Kidney glomerular epithelial cell (primary cell): ENCODE measurements at regions not wholly inside any gene's neighbourhood (a gene's known extent, or its start where the extent isn't known, plus 50 kb on each side); places are given as distances from the start of the nearest gene placed in this dataset.

Source experiments
- DNase-seq: peaks from one replicate; lab custom pipeline; 2025; lab: John Stamatoyannopoulos, UW

DNA sequence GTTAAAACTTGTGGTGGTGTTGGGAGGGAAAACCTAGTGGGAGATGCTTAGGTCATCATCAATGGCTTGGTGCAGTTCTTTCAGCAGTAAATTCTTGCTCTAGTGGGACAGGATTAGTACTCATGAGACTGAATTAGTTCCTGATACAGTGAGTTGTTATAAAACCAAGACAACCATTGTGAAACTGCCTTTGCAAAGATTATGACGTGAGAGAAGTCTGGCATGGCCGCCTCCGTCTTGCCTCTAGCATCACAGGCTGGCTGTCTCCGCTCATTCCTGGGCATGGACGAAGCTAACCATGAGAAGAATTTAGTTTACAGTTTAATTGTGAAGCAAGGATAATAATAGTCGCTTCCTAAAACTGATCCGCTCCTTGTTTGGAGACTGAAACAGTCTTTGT lies 186.4 kb downstream of the KIF20B start:
- no peak for DNase-seq

DNA sequence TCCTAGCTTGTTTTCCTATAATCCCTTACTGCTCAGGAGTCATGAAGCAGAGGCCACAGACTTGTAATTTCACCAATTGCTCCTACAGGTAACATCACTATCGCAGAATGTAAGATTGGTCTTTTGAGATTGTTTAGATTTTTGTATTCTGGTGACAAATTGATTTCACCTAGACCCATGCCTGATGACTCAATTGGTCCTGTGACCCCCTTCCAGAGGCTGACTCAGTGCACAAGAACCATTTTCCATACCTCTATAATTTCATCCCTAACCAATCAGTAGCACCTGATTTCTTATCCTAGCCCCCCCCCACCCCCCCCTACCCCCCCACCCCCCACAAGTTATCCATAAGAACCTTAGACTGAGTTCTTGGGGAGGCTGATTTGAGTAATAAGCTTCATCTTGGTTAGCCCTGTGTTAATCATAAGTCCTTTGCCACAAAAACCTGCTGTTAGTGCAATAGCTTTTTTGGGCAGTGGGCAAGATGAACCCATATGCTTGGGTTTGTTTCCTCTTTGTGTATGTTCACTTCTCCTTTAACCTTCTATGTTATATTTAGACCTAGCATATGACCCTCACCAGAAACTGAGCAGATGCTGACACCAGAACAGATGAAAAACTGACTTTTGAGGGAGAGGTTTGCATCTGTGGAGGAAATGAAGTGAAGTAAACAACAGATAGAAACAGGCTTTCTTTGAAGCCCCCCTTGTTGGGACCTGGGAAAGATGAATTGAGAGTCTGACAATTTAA lies 187.1 kb downstream of the KIF20B start:
- no peak for DNase-seq

DNA sequence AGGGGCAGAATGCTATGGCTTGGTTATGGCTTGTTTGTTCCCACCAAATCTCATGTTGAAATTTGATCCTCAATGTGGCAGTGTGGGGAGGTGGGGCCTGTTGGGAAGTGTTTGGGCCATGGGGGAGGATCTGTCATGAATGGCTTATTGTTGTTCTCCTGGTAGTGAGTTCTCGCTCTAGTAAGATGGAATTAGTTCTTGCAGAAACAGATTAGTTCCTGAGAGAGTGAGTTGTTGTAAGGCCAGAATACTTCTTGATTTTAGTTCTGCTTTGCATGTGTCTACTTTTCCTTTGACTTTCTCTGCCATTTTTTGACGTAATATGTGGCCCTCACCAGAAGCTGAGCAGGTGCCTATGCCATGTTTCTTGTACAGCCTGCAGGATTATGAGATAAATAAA lies 188.2 kb downstream of the KIF20B start:
- no peak for DNase-seq

DNA sequence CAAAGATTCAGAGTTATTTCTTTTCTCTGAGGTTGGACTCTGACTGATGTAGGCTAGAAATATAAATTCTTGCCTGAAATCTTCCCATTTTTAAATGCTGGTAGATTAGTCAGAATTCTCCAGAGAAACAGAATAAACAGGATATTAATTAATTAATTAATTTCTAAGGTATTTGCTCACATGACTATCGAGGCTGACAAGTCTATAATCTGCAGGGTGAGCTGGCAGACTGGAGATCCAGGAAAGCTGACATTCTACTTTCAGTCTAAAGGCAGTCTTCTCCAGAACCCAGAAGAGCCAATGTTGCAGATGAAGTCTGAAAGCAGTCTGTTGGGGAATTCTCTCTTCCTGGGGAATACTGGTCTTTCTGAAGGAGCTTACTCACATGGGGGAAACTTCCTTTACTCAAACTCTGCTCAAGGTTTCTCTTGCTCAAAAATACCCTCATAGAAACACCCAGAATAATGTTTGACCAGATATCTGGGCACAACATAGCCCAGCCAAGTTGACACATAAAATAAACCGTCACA lies 189.7 kb downstream of the KIF20B start:
- no peak for DNase-seq

DNA sequence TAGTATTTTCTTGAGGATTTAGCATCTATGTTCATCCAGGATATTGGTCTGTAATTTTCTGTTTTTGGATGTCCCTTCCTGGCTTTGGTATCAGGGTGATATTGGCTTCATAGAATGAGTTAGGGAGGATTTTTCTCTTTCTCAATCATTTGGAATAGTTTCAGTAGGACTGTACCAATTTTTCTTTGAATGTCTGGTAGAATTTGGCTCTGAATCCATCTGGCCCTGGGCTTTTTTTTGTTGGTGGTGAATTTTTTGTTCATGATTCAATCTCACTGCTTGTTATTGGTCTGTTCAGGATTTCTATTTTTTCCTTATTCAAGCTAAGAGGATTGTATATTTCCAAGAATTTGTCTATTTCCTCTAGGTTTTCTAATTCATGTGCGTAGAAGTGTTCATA lies 192.7 kb downstream of the KIF20B start:
- no peak for DNase-seq

DNA sequence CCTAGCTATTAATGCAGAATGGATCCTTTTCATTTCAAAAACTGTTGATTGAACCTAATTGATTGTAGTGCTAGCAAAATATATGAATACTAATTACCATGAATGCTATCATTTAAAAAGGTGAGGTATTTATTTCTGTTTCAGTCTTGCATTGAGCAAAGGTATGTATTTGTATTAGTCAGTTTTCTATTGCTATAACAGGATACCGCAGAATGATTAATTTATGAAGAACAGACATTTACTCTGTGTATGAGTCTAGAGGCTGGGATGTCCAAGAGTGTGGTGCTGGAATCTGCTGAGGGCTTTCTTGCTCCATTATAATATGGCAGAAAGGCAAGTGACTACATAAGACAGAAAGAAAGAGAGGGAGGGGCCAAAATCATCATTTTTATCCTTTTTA lies 199.2 kb downstream of the KIF20B start:
- DNase-seq, result no peak

DNA sequence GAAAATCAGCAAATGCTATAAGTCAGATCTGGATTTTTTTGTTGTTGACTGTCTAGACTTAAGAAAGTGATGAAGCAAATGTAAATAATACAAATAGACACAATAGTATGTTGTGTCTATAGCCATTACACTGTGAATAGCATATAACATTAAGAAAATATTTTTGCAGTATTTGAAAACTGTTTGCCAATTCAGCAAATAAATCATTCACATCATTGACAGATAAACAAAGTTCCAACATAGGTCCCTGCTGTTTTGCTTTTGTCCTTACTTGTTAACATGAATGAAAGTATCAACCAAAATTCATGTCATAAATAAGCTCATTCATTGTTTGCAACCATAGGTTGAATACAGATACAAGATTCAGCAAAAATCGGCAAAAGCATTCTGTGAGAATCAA lies 200.5 kb downstream of the KIF20B start:
- no peak for DNase-seq

DNA sequence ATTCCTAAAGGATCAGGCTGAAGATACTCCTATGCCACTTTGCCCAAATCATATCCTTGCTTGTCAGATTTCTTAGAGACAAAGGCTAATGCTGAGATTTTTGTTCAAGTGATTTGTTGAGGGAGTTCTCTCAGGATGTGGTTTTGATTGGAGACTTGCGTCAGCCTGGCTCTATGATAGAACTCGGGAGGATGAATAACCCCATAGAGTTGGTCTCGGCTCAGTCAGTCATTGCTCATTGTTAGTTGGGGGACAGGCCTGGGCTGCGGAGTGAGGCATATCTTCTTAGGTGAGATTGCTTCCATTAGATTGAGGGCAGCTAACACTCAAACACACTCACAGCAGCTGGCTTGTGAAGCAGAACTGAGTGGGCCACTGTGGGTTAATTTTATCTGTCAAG lies 203.4 kb downstream of the KIF20B start:
- no peak for DNase-seq

DNA sequence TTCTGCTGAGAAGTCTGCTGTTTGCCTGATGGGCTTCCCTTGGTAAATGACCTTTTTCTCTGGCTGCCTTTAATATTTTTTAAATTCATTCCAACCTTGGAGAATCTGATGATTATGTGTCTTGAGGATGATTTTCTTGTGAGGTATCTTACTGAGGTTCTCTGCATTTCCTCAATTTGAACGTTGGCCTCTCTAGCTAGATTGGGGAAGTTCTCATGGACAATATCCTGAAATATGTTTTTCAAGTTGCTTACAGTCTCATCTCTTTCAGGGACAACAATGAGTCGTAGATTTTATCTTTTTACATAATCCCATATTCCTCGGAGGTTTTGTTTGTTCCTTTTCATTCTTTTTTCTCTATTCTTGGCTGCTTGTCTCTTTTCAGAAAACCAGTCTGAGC lies 208.4 kb downstream of the KIF20B start:
- DNase-seq, result no peak

DNA sequence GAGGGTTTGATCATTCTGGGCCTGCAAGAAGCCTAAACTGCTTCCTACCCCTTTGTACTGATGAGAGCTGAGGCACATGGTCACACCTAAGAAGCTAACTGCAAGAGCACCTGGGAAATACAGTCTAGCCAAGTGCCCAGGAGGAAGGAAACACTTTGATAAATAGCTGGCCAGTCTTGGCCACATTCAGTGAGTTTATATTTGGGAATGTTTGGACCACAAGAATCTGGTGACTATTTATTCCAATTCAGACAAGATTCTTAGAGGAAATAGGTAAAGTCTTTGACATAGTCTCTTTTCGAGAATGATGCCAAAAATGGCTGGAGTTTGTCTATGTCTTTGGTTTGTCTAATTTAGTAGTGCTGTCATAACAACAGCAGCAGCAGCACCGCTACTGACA lies 213.6 kb downstream of the KIF20B start:
- no peak for DNase-seq

DNA sequence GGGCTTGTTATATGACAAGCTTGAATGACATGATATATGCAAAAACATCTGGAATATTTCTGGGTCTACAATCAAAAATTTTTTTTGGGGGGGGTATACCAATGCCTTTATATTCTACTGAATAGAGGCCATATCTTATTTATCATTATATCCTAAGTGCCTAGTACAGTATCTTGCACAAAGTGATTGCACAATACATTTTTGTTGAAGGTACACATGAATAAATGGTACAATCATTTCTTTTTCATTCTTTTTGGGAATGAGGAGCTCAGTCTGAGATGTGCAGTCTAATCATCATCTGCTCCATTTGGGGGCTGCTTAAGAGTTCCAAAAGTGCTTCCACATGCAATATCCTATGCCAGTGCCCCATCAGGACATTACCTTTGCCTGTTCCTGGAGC lies 214.6 kb downstream of the KIF20B start:
- DNase-seq, result no peak

DNA sequence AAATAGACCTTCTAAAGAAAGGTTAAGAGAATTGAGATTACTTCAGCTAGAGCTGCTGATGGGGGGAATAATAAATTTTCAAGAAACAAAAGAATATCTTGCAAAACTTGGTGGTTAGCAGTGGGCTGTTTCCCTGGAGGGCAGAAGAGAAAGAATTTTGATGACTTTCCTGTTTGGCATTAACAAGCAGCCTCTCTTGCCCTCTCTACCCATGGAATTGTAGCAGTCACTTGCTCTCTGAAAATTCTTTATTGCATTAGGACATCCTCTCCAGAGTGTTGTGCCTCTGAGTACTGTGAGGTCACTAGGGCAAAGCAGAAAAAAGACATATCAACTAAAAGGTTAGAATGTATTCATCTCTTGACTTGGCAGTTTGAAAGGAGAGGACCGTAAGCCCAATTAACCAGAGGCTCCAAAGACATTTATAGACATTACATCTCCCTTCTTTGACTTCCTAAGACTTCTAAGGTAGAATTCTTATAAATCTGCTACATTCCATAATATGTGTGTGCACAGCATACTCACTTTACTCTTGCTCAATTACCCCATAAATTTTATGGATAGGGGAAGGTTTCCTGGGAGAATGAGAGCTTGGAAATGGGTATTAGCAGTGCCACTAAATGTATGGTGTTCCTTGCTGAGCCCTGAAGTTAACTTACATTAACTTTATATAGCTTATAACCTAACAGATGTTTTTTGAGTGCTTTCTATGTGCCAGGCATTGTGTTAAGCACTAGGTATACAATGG lies 215.3 kb downstream of the KIF20B start:
- no peak for DNase-seq

DNA sequence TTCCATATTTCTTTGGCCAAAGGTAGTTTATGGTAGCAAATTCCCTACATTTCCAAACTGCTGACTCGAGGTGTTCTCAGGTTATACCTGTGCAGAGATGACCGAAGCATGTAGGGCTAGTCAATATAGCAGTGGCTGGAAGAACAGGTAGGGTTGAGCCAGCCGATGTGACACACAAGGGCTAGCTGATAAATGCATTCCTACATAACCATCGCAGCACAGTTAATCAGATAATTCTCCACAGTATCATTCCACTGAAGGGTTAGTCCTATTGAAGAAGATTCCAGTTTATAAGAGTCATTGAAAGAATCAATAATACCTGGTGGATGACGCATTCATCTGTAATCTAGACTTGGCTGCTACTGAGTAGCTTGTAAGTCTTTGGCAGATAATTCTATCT lies 220.0 kb downstream of the KIF20B start:
- DNase-seq, result no peak

DNA sequence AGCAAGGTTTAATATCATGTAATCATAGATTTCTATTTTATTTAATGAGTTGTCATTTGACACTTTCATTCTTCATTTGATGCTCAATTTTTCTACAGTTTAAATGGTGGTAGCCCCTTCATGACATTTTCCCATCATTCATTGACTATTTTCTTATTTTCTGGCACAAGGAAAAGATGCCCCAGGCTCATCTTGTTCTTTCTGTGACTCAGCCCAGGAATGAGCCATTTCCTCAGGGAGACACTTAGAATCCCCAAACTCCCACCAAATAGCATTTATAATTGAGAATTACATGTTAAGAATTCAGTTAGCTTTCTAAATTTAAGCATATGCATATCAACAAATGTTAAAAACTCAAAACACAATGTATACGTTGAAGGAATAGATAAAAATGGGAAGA lies 222.3 kb downstream of the KIF20B start:
- DNase-seq, result no peak

DNA sequence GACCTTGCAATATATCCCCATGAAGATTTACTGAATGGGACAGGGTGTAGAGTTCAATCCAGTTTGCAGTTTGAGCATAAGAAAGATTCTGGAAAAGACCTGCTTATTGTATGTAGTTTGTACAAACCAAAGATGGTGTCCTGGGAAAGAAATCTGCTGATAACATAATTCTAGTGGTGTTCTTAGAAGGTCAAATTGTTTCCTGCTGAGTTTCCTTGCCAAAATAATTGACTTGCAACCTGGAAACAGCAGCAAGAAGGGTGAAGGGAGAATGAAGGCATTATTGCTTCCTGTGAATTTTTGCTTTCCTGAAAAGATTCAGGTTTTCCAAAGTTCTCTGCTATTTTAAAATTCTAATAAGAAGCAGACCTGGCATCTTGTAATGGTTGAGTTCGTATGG lies 222.9 kb downstream of the KIF20B start:
- DNase-seq, result no peak

DNA sequence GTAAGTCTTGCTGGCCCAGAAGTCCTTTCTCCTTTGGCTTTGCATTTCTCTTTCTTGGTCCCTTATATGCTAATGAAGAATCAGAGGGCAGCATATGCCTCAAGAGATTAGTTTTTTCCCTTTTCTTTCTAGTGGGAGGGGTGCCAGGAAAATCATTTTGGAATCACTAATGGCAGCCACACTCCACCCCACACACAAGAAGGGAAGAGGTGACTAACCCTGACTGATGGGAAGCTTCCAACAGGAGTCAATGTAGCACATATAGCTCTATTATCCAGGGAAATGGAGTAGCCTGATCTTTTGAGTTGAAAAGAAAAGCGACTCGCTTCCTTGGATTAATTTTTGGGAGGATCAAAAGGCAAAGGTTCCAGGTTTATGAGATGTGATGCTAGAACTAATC lies 225.3 kb downstream of the KIF20B start:
- DNase-seq, result no peak

DNA sequence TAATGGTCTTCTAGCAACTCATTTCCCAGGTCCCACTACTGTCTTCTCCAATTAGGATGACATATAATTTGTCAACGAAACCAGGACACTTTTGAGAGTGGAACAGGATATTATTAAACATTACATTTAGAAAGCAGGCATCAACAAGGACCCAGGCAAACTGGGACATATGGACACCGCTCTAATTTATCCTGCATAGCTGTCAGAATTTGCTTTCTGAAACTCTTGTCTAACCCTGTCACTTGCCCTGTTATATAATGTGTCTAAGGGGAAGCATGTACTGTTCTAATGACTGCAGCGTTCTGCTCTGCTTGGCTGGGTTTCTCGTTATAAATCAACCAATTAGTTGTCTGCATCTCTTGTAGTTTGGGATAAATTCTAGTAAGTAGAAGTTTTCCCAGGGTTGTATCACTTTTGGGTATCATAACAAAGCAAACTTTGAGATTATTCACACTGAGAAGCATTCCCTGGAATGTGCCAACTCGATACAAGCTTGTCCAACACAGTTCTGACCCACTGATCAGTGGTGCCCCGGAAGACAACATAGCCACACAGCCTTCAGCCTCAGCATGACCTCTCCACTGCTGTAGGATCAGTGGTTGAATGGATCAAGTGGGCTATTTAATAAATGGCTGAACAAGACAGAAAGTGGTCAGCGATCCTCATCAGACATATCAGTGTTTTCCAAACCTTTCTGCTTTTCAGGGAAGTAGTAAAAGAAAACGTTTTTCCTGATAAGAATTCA lies 228.1 kb downstream of the KIF20B start:
- no peak for DNase-seq

DNA sequence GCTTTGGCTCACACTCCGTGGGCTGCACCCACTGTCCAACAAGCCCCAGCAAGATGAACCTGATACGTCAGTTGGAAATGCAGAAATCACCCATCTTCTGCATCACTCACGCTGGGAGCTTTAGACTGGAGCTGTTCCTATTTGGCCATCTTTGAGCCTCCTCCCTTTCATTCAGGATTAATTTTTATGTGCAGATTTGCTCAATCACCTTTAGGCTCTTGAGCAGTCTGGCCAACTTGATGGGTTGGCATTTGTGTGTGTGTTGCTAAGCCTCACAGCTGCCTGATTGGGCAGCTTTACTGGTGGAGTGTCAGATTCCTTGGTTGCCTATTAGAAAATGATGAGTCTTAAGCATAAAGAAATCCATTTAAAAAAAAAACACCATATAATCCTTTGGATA lies 236.1 kb downstream of the KIF20B start:
- DNase-seq, result no peak

DNA sequence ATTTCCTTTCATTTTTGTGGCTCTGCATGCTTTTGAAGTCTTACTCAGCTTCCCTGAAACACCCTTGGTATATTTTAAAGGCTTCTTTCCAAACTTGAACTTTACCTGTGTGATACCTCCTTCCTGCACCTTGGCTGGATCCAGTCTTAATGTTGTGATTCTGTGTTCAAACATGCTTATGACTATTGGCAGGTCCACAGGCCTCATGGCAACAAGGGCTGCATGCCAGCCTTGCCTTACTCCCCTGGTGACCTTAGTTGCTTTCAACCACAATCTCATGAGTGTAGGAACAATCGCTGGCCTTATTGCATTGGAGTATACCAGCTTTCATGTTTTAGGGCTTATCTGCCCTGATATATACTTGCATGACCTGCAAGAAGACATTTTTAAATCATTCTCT lies 238.7 kb downstream of the KIF20B start:
- DNase-seq, result no peak

DNA sequence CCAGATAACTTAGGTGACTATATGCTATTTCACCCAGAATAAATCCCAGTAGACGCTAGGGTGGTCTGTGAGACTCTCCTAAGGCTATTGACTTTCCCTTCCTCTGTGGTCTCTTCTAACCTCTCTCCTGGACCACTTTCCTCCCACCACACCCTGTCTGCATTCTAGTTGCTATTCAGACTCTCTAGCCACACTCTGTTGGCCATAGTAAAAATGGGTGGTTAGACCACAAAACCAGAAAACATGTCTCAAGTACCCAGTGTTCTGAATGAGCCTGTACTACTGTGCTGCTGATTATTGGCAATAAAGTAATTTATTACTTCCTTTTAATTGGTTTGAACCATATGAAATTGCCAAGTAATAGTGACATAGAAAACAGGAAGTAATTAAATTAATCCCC lies 240.8 kb downstream of the KIF20B start:
- no peak for DNase-seq

DNA sequence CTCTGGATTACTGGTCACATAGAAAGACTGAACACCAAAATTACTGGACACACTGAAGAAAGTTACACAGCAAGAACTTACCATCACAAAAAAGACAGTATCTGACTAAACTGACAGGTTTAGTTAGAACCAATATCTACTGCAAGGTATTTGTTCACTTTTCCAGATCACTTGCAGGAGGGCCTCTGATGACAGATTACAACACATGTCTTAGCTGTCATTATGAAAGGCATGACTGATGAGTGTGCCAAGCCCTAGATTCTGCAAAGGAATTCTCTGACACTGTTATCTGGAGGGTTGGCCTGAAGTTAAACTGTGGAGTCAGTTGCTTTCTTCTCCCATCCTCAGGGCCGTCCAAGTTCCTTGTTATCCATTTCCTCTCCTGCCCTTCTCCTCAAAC lies 242.7 kb downstream of the KIF20B start:
- no peak for DNase-seq

DNA sequence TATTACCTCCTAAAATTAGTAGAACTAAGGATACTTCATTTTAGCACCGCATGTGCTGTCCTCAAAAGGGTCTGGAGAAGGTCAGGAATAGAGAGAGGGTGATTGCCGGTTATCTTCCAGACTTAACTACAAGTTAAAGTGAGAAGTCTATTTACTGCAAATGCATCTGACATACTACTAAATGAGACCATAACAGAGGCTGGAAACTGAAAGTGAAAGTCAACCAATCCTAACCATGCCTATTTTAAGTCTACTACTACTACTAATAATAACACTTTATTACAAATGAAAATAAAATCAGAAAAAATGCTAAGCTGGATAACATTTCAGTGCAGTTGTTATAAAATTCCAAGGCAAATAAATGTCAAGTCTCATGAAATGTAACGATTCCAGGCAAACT lies 244.7 kb downstream of the KIF20B start:
- no peak for DNase-seq

DNA sequence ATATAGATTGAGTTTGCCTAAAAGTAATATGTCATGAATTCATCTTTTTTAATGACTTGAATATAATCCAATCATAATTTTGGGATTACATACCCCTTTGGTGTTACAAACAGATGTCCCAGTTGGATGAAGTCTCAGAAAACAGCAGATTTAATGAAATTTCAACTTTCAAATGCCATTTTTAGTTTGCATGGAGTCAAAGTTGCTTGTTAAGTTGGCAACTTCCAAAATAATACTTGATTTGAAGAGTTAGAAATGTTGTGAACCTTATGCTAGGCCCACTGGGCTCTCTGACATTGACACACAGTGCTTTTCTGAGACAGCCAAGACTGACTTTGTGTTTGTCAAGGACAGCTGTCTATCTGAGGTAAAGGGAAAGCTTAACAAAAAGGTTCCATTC lies 248.1 kb downstream of the KIF20B start:
- DNase-seq, result no peak
